ENCODE measurements at regions not wholly inside any gene's neighbourhood (a gene's known extent, or its start where the extent isn't known, plus 50 kb on each side); places are given as distances from the start of the nearest gene placed in this dataset.
"Not testable (repeated sequence)": the region's sequence is repeated elsewhere in the genome, so short reads cannot be mapped to it uniquely, and the experiment has no call there.

- no peak for DNase-seq
- intact Hi-C loops (cut with DNase I), result no loop called here
Measured at GRCh38 chr13:80690208-80690607, 349.3 kb upstream of the SPRY2 start.

GRCh38 chr13:80688593-80688992, 347.7 kb upstream of the SPRY2 start:
- intact Hi-C loops (cut with DNase I), result no loop called here
- no peak for DNase-seq

GRCh38 chr13:80685942-80686341, 345.0 kb upstream of the SPRY2 start:
- intact Hi-C loops (cut with DNase I), result no loop called here
- no peak for DNase-seq

GRCh38 chr13:80684217-80684991, 343.5 kb upstream of the SPRY2 start:
- intact Hi-C loops (cut with DNase I), result no loop called here
- no peak for DNase-seq

GRCh38 chr13:80680786-80681366, 339.9 kb upstream of the SPRY2 start:
- intact Hi-C loops (cut with DNase I), result no loop called here
- DNase-seq, result no peak

DNA sequence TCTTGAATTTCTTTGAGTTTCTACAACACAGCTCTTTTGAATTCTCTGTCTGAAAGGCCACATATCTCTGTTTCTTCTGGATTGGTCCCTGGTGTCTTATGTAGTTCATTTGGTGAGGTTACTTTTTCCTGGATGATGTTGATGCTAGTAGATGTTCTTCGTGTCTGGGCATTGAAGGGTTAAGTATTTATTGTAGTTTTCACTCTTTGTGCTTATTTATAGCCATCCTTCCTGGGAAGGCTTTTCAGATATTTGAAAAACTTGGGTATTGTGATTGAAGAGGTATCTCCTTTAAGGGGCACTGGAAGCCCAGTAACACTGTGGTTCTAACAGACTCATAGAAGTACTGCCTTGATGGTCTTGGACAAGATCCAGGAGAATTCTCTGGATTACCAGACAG, 338.5 kb upstream of the SPRY2 start:
- intact Hi-C loops (cut with DNase I), result no loop called here
- no peak for DNase-seq

DNA sequence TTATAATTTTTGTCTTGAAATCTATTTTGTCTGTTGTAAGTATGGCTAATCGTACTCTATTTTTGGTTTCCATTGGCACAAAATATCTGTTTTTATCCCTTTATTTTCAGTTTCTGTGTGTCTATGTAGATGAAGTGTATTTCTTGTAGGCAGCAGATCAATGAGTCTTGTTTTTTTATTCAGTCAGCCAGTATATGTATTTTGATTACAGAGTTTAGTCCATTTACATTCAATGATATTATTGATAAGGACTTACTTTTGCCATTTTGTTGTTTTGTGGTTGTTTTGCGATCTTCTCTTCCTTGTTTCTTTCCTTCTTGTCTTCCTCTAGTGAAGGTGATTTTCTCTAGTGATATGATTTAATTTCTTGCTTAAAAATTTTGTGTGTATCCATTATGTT, 336.3 kb upstream of the SPRY2 start:
- DNase-seq, result no peak
- intact Hi-C loops (cut with DNase I), result no loop called here

- DNase-seq; intact Hi-C loops (cut with DNase I): not testable (repeated sequence)
Measured at GRCh38 chr13:80675442-80675841, 334.5 kb upstream of the SPRY2 start.

DNA sequence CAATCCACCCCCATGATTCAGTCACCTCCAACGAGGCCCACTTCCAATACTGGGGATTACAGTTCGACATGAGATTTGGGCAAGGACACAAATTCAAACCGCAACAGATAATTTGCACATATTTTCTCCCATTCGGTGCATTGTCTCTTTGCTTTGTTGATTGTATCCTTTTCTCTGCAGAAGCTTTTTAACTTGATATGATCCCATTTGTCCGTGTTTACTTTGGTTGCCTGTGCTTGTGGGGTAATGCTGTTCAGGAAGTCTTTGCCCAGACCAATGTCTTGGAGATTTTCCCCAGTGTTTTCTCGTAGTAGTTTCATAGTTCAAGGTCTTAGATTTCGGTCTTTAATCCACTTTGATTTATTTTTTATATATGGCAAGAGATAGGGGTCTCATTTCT, 330.8 kb upstream of the SPRY2 start:
- intact Hi-C loops (cut with DNase I), result no loop called here

DNA sequence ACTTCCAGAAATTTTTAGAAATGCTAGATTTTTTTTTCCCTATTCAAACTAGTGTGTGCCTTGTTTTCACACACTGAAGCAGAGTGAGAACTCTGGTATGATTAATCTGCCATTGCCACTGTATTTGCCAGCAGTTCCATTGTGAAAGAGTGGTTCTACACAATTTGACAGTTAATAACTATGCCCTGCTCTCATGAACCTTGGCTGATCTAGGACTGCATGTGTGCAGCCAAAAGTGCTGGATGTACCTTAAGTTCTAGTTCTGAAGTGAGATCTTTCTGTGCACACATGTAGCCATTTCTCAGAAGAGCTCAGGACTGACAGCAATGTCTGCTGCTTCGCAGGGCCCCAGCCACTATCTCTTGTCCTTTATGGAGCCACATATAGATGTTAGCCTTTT, 328.2 kb upstream of the SPRY2 start:
- intact Hi-C loops (cut with DNase I), result no loop called here
- no peak for DNase-seq

More for the DNA sequence above, 330.8 kb upstream of the SPRY2 start:
- no peak for DNase-seq

- DNase-seq, result no peak
- intact Hi-C loops (cut with DNase I), result no loop called here
Measured at GRCh38 chr13:80668452-80668851, 327.5 kb upstream of the SPRY2 start.

- intact Hi-C loops (cut with DNase I), result no loop called here
Measured at GRCh38 chr13:80666782-80667552, 326.0 kb upstream of the SPRY2 start.

DNA sequence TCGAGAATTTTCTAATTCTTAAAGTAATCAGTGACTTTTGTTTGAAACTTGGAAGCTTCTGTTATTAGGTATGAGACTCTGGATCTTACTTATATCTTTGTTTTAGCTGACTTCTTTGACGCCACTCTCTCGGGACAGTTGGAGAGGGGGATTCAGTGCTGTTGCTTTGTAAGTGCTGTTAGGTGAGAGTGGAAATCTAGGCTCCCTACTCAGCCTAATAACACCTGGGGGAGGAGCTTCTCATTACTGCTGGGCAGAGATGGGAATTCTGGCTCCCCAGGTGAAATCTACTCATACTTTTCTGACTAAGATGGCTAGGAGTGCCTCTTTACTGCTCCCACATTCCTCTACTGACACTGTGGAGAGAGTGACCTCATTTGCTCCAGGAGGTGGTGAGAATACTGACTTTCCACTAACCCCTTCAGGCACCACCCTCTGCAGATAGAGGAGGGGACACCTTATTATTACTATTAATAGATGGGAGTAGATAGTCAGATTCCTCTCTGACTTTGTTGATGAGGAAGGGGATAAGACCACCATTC, 324.9 kb upstream of the SPRY2 start:
- DNase-seq, result no peak
- intact Hi-C loops (cut with DNase I), result no loop called here

More at GRCh38 chr13:80666782-80667552, 326.0 kb upstream of the SPRY2 start:
- DNase-seq, result no peak

GRCh38 chr13:80664950-80665349, 324.0 kb upstream of the SPRY2 start:
- DNase-seq, result no peak
- intact Hi-C loops (cut with DNase I), result no loop called here

GRCh38 chr13:80663788-80664187, 322.9 kb upstream of the SPRY2 start:
- intact Hi-C loops (cut with DNase I), result no loop called here
- DNase-seq, result no peak

GRCh38 chr13:80658705-80659104, 317.8 kb upstream of the SPRY2 start:
- no peak for DNase-seq
- intact Hi-C loops (cut with DNase I), result no loop called here

DNA sequence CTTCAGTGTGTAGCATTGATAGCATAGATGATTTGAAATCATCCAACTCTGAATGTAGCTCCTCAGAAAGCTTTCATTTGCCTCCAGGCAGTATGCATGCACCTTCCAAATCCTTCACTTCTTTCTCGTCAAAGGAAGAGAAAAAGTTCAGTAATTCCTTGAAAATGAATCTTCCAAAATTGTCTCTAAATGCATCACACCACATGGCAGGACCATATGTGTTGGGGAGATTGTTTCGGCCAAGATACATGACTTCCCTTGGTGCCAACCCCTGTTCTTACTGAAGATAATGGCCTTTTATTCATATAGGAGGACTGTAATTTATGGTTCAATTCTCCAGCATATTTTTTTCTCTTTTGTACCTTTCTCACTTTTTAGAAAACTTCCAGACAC, 315.6 kb upstream of the SPRY2 start:
- no peak for DNase-seq
- intact Hi-C loops (cut with DNase I), result no loop called here

- intact Hi-C loops (cut with DNase I), result no loop called here
- DNase-seq, result no peak
Measured at GRCh38 chr13:80655778-80656511, 315.0 kb upstream of the SPRY2 start.

- intact Hi-C loops (cut with DNase I), result no loop called here
- peak in 5 of 42 donors; percentile 1 to 25 (median 3) for DNase-seq
Measured at GRCh38 chr13:80654638-80655249, 313.8 kb upstream of the SPRY2 start.
